GM18909 (cell line): ENCODE measurements at regions not wholly inside any gene's neighbourhood (a gene's known extent, or its start where the extent isn't known, plus 50 kb on each side); places are given as distances from the start of the nearest gene placed in this dataset.

ENCODE experiments used
- ATAC-seq: cut with Tn5 transposase; IDR thresholded peaks from one replicate; pipeline ENCODE4 v1.9.1; 2021; ENCODE audit warnings: mild to moderate bottlenecking; ENCODE audit not compliant: unreplicated experiment, poor library complexity

GRCh38 chr12:65595016-65595560, 229.2 kb upstream of the HMGA2 start:
- no peak for ATAC-seq

GRCh38 chr12:65596514-65597091, 227.7 kb upstream of the HMGA2 start:
- ATAC-seq, result no peak

GRCh38 chr12:65597527-65597926, 226.8 kb upstream of the HMGA2 start:
- ATAC-seq, result no peak

GRCh38 chr12:65598688-65599087, 225.6 kb upstream of the HMGA2 start:
- no peak for ATAC-seq

GRCh38 chr12:65602253-65602609, 222.1 kb upstream of the HMGA2 start:
- no peak for ATAC-seq

GRCh38 chr12:65602610-65603295, 221.5 kb upstream of the HMGA2 start:
- peak; percentile 65 for ATAC-seq

- no peak for ATAC-seq
Measured at GRCh38 chr12:65603438-65604351, 220.6 kb upstream of the HMGA2 start.

GRCh38 chr12:65605019-65605418, 219.3 kb upstream of the HMGA2 start:
- ATAC-seq, result no peak

- ATAC-seq, result no peak
Measured at GRCh38 chr12:65606008-65606766, 218.1 kb upstream of the HMGA2 start.

- ATAC-seq, result no peak
Measured at GRCh38 chr12:65607401-65607841, 216.9 kb upstream of the HMGA2 start.

GRCh38 chr12:65608319-65608916, 215.9 kb upstream of the HMGA2 start:
- ATAC-seq, result no peak

- no peak for ATAC-seq
Measured at GRCh38 chr12:65609359-65609771, 214.9 kb upstream of the HMGA2 start.

- ATAC-seq, result no peak
Measured at GRCh38 chr12:65611396-65611795, 212.9 kb upstream of the HMGA2 start.

- no peak for ATAC-seq
Measured at GRCh38 chr12:65612440-65612839, 211.8 kb upstream of the HMGA2 start.

- no peak for ATAC-seq
Measured at GRCh38 chr12:65613692-65614091, 210.6 kb upstream of the HMGA2 start.

GRCh38 chr12:65614259-65614889, 209.9 kb upstream of the HMGA2 start:
- no peak for ATAC-seq

GRCh38 chr12:65615118-65615517, 209.2 kb upstream of the HMGA2 start:
- no peak for ATAC-seq

GRCh38 chr12:65616022-65616421, 208.3 kb upstream of the HMGA2 start:
- ATAC-seq, result no peak

GRCh38 chr12:65618588-65618987, 205.7 kb upstream of the HMGA2 start:
- ATAC-seq, result no peak
